SKM-1 (cell line): ENCODE measurements at regions not wholly inside any gene's neighbourhood (a gene's known extent, or its start where the extent isn't known, plus 50 kb on each side); places are given as distances from the start of the nearest gene placed in this dataset.
"Not testable (repeated sequence)": the region's sequence is repeated elsewhere in the genome, so short reads cannot be mapped to it uniquely, and the experiment has no call there.

Source experiments
- DNase-seq: peaks from one replicate; lab custom pipeline; 2025; ENCODE audit not compliant: unreplicated experiment; lab: John Stamatoyannopoulos, UW

DNA sequence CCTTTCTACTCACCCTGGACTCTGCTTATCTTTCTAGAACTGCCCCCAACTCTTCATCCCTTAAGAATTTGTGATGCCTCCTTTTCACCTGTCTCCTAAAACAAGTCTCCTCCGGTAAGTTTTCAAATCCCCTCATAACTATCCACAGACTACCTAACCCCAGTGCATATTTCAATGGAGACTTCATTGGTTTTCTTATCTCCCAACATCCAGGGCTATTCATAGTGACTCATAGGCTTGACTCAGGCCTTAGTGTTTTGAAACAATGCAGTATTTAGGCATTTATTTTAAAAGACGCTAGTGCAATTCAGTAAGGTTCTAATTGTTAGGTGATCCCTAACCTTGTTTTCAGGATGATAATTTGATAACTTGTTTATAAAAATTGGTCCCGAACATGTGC, 399.2 kb downstream of the CPS1 start:
- no peak for DNase-seq

DNA sequence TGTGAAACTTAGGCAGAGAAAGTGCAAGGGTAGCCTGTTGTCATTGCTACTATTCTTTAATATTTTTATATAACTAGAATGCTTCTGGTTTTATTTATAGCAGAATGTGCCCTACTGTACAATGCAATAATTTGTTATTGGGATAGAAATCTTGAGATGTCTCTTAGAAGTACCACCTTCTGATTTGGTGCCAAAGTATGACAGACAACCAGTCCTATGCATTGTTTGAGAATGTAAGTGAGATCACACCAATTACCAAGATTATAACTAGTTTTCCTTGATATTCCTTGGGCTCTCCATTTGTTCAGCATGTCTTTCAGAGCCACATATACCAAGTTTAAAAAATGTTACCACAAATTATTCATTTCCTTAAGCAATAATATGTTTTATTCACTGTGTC, 399.7 kb downstream of the CPS1 start:
- no peak for DNase-seq

DNA sequence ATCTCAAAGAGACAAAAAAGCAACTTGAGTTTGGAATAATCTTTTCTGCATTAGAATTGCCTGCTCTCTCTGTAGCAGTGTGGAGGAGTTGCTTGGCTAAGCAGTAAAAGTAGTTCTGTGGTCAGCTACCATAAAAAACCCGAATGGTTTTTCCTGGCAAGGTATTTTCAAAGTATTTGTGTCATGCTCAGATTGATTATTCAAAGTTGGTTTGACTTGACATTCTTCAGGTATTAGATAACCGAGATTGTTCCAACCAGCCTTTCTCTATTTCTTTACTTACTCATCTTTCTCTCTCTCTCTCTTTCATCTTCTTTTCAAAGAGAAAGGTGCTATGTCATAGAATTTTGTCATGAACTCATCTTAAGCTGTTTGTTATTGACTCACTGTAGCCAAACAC, 404.9 kb downstream of the CPS1 start:
- DNase-seq, result no peak

DNA sequence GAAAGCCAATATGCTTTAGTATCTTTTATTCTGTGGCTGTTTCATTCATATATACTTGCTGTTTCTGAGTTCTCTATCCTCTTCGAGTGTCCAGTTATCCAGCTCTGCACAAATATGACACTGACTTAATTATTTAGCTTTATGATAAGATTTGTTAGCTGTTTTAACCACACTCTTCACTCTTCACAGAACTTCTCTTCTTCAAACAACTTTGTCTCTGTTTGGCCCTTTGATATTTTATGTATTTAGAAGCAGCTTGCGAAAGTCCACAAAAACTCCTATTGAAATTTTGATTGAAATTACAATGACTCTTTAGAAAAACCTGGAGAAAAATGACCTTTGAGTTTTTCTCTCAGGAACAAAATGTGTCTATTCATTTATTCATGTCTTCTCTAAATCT, 407.0 kb downstream of the CPS1 start:
- DNase-seq, result no peak

DNA sequence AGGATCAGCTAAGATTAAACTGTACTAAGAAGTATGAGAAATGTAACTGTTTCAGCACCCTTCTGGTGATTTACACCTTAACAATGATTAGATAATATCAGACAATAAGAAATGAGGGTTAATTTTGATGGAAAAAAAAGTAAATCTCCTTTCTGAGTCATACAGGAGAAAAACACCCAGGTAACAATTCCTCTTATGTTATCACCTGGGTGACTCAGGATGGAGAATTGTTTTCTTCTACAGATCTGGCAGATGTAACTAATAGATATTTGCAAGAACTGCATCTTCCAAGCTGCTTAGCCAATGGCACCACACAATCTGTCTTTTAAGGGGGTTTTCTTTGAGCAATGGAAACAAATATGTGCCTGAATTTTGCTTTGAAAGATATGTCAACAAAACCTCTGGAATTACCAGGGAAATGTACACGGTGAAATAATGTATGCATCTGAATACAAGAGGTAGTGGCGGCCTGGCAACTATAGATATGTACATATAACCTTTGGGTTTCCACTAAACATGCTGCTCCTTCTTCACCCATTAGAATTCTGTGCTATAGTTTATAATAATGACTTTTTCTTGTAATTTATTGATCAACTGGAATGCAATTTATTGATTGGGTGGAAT, 407.9 kb downstream of the CPS1 start:
- DNase-seq, result no peak

DNA sequence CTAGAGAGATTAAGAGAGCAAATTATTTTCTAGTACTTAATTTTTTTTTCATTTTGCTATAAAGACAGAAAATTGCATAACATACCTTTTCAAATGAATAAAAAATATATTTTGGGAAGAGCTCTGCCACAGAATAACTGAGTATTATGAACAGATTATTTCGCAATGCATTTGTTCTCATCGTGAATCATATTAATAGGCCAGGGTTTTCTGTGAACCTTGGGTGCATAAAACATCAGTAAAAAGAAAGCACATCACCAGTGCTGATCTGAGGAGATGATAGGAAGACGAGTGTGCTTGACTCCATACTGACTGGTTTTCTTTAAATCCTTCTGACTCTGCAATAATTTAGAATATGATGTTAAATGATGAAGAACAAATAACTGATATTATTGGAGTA, 409.1 kb downstream of the CPS1 start:
- no peak for DNase-seq

DNA sequence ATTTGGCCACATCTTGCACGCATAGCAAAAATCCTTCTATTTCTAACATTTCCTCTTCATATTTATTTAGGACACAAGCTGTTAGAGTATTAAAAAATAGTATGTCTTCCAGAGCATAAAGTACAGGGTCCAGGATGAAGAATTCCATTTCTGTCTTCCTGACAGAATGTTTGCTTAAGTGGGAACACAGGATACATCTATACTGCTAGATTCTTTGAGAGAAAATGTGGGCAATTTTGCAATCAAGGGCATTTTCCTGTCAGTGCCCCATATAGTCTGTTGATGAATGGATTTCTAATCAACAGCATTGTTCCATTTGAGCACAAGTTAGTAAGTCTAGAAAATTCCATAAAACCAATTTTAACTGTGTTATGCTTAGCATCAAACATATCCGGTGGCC, 409.9 kb downstream of the CPS1 start:
- no peak for DNase-seq

DNA sequence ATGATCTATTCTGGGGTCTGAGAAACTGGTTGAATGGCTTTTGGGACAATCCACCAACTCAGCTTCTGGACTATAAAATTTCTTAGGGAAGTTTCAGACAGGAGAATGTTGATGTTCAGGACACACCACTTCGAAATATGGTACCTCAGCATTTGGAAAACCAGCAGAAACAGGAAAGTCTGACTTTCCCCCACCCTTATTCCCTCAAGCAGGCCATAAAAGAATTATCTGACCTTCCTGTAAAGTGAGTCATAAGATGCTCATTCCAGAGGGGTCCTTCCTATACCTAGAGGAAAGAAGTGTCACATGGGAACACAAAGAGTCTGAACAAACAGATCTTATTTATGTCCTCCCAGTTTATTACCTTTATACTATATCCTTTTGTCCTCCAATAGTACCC, 415.0 kb downstream of the CPS1 start:
- no peak for DNase-seq

DNA sequence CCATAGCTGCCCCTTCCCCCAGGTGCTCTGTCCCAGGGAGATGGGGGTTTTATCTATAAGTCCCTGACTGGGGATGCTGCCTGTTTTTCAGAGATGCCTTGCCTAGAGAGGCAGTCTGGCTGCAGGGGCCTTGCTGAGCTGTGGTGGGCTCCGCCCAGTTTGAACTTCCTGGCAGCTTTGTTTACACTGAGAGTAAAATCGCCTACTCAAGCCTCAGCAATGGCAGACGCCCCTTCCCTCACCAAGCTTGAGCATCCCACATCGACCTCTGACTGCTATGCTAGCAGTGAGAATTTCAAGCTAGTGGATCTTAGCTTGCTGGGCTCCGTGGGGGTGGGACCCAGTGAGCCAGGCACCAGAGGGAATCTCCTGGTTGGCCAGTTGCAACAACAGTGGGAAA, 430.4 kb downstream of the CPS1 start:
- DNase-seq, result not testable (repeated sequence)

DNA sequence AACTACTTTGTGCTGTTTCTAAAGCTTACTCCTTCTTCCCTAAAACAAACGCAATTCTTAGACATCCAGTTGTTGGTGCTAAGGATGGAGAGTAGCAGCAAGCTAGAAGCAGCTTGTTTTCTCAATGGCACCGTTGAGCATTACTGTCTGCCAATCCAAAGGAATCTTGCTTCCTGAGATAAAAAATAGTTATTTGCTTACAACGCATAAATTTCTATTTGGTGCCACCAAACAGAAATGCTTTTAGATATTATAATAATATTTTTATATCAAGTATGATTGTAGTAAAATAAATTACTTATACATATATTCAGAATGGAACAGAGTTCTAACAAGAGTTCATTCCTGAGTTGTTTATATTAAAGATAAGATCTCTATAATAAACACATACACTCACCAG, 434.7 kb downstream of the CPS1 start:
- DNase-seq, result no peak

DNA sequence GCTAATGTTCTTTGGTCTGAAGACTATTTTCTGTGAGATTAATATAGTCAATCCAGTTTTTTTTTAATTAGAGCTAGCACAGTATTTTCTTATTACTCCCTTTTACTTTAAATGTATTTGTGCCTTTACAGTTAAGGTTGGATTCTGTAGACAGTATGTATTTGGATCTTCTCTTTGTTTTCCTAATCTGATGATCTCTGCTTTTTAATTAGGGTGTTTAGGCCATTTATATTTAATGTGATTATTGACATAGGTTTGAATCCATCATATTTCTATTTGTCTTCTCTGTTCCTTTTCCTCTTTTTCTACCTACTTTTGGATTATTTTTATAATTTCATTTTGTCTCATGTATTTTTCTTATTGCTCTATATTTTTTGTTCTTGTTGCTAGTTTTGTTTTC, 437.7 kb downstream of the CPS1 start:
- DNase-seq, result no peak

DNA sequence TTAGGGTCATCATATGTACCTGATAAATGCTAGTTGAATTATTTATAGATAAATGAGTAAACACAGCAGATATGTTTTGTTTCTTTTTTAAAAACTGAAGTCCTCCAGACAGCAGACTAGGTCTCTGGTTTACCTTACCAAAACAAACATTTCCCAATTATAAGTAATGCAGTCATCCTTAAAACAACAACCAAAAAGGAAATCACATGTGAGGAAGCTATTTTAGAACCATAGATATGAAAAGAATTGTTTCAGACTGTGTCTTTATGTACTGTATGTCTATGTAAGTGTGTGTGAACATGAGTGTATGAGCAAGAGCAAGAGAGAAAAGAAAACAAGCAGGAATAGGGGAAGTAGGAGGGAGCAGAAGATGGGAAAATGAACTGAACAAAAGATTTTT, 441.0 kb downstream of the CPS1 start:
- DNase-seq, result no peak

DNA sequence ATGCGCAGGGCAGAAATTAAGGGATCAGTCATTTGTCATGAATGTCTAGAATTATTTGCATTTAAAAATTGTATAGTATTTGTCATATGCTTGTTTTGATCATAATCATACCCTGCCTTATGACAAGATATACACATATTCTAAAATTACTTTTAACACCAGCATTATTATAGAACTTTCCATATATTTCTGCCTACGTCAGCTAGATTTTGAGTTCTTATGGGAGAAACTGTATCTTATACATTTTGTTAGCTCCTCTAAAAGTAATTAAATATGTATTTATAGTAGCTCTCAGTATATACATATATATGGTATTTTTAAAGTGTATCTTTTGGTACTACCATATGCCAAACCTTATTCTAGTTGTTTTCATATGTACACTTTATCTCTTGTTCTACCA, 441.9 kb downstream of the CPS1 start:
- DNase-seq, result no peak

DNA sequence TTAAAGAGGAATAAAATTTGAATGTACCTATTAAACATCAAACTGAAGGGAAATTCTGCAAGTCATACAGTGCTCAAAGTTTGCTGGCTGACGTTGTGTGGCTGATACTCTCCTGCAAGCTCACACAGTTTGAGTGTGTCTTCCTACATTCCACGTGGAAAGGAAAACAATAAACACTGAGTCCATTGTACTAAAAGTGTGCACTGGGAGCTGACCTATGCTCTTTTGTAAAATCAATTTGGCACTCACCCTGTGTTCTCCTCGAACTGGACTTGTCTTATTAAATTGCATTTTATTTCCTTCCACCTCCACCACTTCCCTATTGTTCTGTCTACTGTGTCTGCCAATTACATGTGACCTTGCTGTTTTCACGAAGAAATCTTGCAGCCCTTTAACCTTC, 458.0 kb downstream of the CPS1 start:
- no peak for DNase-seq

DNA sequence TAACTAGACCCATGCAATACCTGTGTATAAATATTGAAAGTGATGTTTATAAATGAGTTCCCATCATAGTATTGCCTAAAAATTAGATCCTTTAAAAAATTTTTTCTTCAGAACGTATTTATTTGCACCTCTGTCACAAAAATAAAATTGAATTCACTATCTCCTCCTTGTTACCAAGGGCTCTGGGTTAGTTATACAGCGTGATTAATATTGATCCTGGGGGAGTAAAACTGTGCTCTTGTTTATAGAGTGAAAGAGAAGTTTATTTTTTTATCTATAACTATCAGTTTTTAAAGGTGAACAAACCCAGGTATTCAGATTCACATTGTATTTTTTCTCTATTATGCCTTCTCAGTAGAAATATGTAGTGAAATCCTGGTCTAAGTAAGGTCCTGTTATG, 458.5 kb downstream of the CPS1 start:
- DNase-seq, result no peak

DNA sequence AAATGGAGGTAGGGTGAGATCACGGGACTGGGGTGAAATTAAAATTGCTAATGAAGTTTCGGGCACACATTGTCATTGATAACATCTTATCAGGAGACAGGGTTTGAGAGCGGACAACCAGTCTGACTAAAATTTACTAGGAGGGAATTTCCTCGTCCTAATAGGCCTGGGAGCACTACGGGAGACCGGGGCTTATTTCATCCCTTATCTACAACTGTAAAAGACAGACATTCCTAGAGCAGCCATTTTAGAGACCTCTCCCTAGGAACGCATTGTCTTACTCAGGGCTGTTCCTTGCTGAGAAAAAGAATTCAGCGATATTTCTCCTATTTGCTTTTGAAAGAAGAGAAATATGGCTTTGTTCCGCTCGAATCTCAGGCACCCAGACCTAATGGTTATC, 468.7 kb downstream of the CPS1 start:
- DNase-seq, result not testable (repeated sequence)

DNA sequence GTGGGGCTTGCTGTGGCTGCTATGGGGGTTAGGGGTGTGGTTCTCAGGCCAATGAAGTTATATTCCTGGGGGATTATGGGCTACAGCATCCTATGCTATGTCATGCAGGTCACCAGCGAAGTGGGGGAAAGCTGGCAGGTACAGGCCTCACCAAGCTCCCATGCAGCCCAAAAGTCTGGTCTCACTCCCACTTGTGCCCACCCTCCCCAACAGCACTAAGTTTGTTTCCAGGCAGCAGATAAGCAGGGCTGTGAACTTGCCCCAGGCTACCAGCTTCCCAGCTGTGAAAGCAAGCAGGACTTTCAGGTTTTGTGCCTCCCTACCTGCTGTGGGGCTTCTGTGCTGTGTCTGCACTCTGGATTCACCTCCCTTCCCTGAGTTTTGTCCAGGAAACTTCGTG, 469.7 kb downstream of the CPS1 start:
- no peak for DNase-seq

DNA sequence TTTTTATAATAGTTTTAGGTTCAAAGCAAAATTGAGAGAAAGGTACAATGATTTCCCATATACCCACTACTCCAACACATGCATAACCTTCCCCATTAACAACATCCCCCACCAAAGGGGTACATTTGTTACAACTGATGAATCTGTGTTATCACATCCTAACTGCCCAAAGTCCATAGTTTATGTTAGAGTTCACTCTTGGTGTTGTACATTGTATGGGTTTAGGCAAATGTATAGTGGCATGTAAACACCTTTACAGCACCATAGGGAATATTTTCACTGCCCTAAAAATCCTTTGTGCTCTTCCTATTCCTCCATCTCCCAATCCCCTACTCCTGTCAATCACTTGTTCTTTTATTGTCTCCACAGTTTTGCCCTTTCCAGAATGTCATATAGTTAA, 471.6 kb downstream of the CPS1 start:
- DNase-seq, result no peak

DNA sequence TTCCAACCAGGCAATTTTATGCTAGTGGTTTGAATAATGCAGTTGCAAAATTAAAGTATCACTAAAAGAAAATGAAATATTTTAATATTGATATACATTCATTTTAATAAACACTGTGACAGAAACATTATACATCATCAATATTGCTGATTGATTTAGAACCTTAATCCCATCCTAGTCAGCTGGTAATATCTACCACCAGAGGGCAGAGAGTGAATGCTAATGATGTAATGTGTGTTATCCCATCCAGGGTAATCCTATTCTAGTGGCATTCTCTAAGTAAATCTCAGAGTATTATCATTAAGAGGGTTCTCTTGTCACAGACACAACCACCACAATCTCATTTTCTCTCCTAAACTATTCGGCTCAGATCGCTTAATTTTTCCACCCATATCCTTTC, 477.4 kb downstream of the CPS1 start:
- no peak for DNase-seq

DNA sequence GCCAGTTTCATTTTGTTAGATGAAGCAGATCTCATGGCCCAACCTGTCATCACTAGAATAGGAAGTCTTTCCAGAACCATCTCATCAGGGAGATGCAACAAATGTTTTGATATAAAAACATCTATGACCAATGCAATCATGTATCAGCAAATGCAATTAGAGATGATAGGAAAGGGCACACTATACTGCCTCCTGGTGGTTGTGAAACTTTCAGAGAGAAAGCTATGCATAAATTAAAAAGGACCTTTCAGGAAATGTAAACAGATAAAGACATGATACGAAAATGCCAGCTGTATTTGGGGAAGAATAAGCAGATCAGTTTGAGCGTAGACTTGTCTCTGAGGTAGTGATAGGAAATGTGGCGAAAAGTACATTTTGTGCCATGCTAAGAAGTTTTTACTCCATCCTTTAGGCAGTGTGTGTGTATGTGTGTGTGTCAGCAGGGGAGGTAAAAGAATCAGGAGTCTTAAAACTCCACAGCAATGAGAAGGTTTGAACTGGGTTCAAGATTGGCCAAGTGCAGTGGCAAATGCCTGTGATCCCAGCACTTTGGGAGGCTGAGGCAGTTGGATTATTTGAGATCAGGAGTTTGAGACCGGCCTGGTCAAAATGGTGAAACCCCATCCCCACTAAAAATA, 479.3 kb downstream of the CPS1 start:
- DNase-seq, result no peak

DNA sequence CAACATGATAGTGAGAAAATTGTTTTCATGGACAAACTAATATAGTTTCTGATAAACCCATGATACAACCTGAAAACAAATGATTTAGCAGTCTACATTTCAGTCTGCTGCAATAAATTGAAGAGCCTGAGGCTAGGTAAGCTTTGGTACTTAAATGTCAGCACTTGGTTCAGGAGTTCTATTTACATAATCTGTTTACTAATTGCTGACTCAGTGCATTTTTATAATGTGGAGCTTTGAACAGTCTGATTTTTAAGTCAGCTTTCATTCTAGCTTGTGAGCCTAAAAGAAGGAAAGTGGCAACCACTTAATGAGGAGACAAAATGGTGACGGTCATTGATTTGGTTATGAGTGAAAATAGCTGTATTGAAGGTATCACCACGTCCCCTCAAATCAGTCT, 488.6 kb downstream of the CPS1 start:
- no peak for DNase-seq

DNA sequence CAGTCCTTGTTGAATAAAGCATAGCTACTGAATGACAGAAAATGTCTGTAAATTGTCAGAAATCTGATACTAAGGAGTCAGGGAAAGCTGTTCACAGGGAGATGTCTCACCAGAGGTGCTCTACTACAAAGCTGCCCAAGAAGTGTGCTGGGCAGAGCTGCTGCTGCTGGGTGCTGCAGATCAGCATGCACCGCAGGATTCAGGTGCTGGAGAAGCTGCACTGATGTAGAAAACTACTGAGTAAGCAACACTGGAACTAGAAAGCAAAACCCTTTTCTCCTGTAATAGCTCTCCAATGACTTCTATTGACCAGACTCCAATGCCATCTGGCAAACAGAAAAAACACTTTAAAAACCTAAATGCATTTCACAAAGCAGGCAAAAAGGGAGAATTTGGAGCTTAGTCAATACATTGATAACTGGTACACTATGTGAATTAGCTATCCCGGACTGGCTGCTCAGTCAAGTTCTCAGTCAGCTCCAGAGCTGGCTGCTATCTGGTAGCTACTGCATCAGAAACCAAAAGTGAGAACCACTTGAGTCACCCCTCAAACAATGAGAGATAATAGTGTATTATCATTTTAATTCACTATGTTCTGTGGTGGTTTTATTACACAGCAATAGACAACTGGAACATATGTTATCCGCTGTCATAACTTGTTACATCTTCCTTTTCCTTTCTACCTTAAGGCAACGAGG, 493.1 kb downstream of the CPS1 start:
- no peak for DNase-seq

DNA sequence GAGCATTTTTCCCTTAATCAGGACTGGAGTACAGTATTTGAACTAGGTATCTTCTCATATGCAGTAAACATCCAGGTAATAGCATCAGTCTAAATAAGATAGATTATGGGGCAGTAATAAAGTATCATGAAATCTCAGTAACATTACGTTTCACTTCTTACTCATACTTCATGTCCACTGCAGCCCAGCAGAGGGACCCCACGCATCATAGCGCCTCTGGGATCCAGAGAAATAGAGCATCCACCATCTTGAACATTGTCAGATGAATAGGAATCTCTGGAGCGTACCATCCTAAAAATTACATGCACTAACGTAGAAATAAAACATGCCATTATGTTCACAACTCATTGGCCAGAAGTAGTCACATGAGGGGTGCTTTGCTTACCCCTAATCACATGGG, 499.0 kb downstream of the CPS1 start:
- DNase-seq, result no peak
